NT2/D1 (cell line): ENCODE measurements at regions not wholly inside any gene's neighbourhood (a gene's known extent, or its start where the extent isn't known, plus 50 kb on each side); places are given as distances from the start of the nearest gene placed in this dataset.

Experiments used
- SUZ12 ChIP-seq: IDR thresholded peaks from 2 replicates; pipeline ENCODE4 v1.6.1; 2011; ENCODE audit not compliant: insufficient read length, insufficient read depth; ENCODE audit errors: extremely low read depth
- YY1 ChIP-seq: IDR thresholded peaks from 2 replicates; pipeline ENCODE4 v1.6.1; 2011; ENCODE audit not compliant: insufficient read length, insufficient read depth
- ZNF274 ChIP-seq: IDR thresholded peaks from 2 replicates; pipeline ENCODE4 v1.6.1; 2011; ENCODE audit warnings: mild to moderate bottlenecking, low read depth, low read length

- no peak for TF ChIP-seq YY1
- TF ChIP-seq ZNF274: no peak
- no peak for TF ChIP-seq SUZ12
Observed at GRCh38 chr11:90525962-90526361, 303.1 kb upstream of the CHORDC1 start.
